22Rv1 (cell line): ENCODE measurements at regions not wholly inside any gene's neighbourhood (a gene's known extent, or its start where the extent isn't known, plus 50 kb on each side); places are given as distances from the start of the nearest gene placed in this dataset.

Source experiments
- CTCF ChIP-seq: fragments of 450-650 bp; IDR thresholded peaks from 2 replicates; pipeline ENCODE4 v1.5.1; 2017; ENCODE audit warnings: mild to moderate bottlenecking
- ZFX ChIP-seq: fragments of 450-650 bp; IDR thresholded peaks from 2 replicates; pipeline ENCODE4 v1.6.1; 2017; ENCODE audit warnings: antibody characterized with exemption, borderline replicate concordance

DNA sequence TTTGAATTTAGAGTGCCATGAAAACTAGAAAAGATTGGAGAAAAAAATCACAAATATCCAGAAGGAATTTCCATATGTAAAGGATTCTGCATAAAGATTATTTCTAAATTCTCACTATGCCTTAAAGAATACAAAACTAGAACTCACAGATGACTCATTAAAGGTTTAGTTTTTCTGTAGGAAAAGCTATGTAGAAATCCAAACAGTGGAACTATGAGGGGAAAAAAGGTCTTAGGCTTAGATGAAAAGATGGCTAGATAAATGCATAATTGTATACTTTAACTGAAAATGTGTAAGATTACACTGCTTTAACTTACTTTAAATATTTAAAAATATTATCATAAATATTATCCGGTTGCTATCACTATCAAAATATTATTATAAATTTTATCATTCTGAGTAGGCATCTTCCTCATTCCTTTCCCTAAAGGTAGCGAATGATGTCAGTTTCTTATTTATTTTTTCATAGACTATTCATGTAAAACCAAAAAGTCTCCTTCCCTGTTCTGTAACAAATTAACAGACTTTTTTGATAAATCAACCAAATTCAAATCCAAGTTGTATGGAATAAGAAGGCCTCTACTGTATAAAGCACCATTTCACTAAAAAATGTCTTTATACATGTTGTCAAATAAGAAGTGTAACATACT, 69.1 kb upstream of the COMTD1 start:
- TF ChIP-seq CTCF (no peak), ZFX (no peak)
